CD14-positive monocyte (primary cell): ENCODE measurements at regions not wholly inside any gene's neighbourhood (a gene's known extent, or its start where the extent isn't known, plus 50 kb on each side); places are given as distances from the start of the nearest gene placed in this dataset.

ENCODE experiments used
- DNase-seq, 3 donors: peaks; one replicate each; pipeline ENCODE4 v3.0.0-alpha.2; 2011 to 2022
- H2AFZ ChIP-seq: 2 replicates; pipeline ENCODE4 v1.6.0; 2012; ENCODE audit warnings: mild to moderate bottlenecking, low read depth, low read length, inconsistent platforms; ENCODE audit not compliant: insufficient read depth, poor library complexity, severe bottlenecking
- H3K27ac ChIP-seq, 2 donors: 1 replicate in 1 of 2; 2 replicates in 1 of 2; pipeline ENCODE4 v1.5.1; 2012 to 2013; ENCODE audit warnings: low read length in 2 of 2, control low read depth in 1 of 2, inconsistent platforms in 1 of 2, low read depth in 1 of 2, mild to moderate bottlenecking in 1 of 2
- H3K27me3 ChIP-seq, 2 donors: one replicate each; pipeline versions ENCODE4 v1.6.0 to v1.6.1; 2011 to 2013; ENCODE audit warnings: low read length in 2 of 2; ENCODE audit not compliant: control insufficient read depth in 2 of 2, insufficient read depth in 2 of 2
- H3K36me3 ChIP-seq, 2 donors: replicated peaks in 1 of 2; 1 replicate in 1 of 2; 2 replicates in 1 of 2; pipeline versions ENCODE4 v1.5.1 to v1.6.1; 2012 to 2013; ENCODE audit warnings: low read length in 2 of 2, control low read depth in 1 of 2, inconsistent platforms in 1 of 2, mild to moderate bottlenecking in 1 of 2; ENCODE audit not compliant: insufficient read depth in 2 of 2, control insufficient read depth in 1 of 2
- H3K4me1 ChIP-seq, 2 donors: 1 replicate in 1 of 2; 2 replicates in 1 of 2; pipeline versions ENCODE4 v1.5.1 to v1.6.1; 2012 to 2013; ENCODE audit warnings: low read length in 2 of 2, control low read depth in 1 of 2, inconsistent platforms in 1 of 2, mild to moderate bottlenecking in 1 of 2, moderate library complexity in 1 of 2; ENCODE audit not compliant: insufficient read depth in 2 of 2, control insufficient read depth in 1 of 2
- H3K4me2 ChIP-seq: replicated peaks from 2 replicates; pipeline ENCODE3; 2012; ENCODE audit warnings: low read length, moderate library complexity, mild to moderate bottlenecking; ENCODE audit not compliant: poor library complexity, severe bottlenecking; ENCODE audit errors: extremely low read depth
- H3K4me3 ChIP-seq, 3 experiments: fragments of 200-600 bp in 1 of 3; sonication (generic) in 1 of 3; replicated peaks in 1 of 3; 1 replicate in 2 of 3; 2 replicates in 1 of 3; pipeline ENCODE4 v1.5.1; 2011 to 2013; ENCODE audit warnings: low read length in 3 of 3, mild to moderate bottlenecking in 3 of 3, control low read depth in 2 of 3, low read depth in 2 of 3, inconsistent platforms in 1 of 3, moderate library complexity in 1 of 3
- H3K79me2 ChIP-seq: 2 replicates; pipeline ENCODE4 v1.6.0; 2012; ENCODE audit warnings: mild to moderate bottlenecking, control low read depth, inconsistent platforms, low read length, moderate library complexity; ENCODE audit not compliant: insufficient read depth
- H3K9ac ChIP-seq: 2 replicates; pipeline ENCODE4 v1.6.0; 2017; ENCODE audit warnings: low read length, mild to moderate bottlenecking; ENCODE audit not compliant: insufficient read depth, poor library complexity, severe bottlenecking
- H3K9me3 ChIP-seq, 2 donors: replicated peaks in 1 of 2; 1 replicate in 1 of 2; 2 replicates in 1 of 2; pipeline versions ENCODE4 v1.5.1 to v1.6.1; 2012 to 2013; ENCODE audit warnings: low read length in 2 of 2, control low read depth in 1 of 2; ENCODE audit not compliant: control insufficient read depth in 1 of 2, insufficient read depth in 1 of 2
- H4K20me1 ChIP-seq: 2 replicates; pipeline ENCODE4 v1.6.0; 2012; ENCODE audit warnings: mild to moderate bottlenecking, low read length, control low read depth, moderate library complexity; ENCODE audit not compliant: insufficient read depth
- H3K27ac Mint-ChIP-seq, 7 donors: one replicate each; pipeline ENCODE4 v1.8.0; 2020; ENCODE audit warnings: mild to moderate bottlenecking in 7 of 7, mixed read lengths in 7 of 7, moderate library complexity in 6 of 7, inconsistent platforms in 2 of 7
- H3K27me3 Mint-ChIP-seq, 3 donors: one replicate each; pipeline ENCODE4 v1.8.0; 2021 to 2022; ENCODE audit warnings: low read depth in 3 of 3, mild to moderate bottlenecking in 3 of 3, mixed read lengths in 3 of 3, moderate library complexity in 3 of 3, inconsistent platforms in 1 of 3
- H3K36me3 Mint-ChIP-seq, 2 donors: one replicate each; pipeline ENCODE4 v1.8.0; 2020; ENCODE audit warnings: mixed read lengths in 2 of 2, inconsistent platforms in 1 of 2, mild to moderate bottlenecking in 1 of 2
- H3K4me1 Mint-ChIP-seq: one replicate; pipeline ENCODE4 v1.8.0; 2020; ENCODE audit warnings: mild to moderate bottlenecking, mixed read lengths
- H3K4me3 Mint-ChIP-seq, 2 donors: one replicate each; pipeline ENCODE4 v1.8.0; 2020; ENCODE audit warnings: mild to moderate bottlenecking in 2 of 2, mixed read lengths in 2 of 2, moderate library complexity in 1 of 2
- H3K9me3 Mint-ChIP-seq, 7 donors: one replicate each; pipeline ENCODE4 v1.8.0; 2020 to 2022; ENCODE audit warnings: mixed read lengths in 7 of 7, mild to moderate bottlenecking in 6 of 7, moderate library complexity in 6 of 7, inconsistent platforms in 2 of 7
- CTCF ChIP-seq: fragments of 200-600 bp; IDR thresholded peaks from one replicate; pipeline ENCODE4 v1.8.0; 2022; ENCODE audit warnings: antibody characterized with exemption, mild to moderate bottlenecking
- WGBS: methylation state at CpG from one replicate; pipeline ENCODE4 v1.1.5; 2013; ENCODE audit warnings: missing lambda C conversion rate; ENCODE audit not compliant: insufficient coverage; 5-methylcytosine and 5-hydroxymethylcytosine counted together
- intact Hi-C, 2 donors: fragments of 100-400 bp; cut with micrococcal nuclease; formaldehyde crosslinking; loops; one replicate each; pipeline versions ENCODE4 v1.15.0 to v1.15.1; 2023

DNA sequence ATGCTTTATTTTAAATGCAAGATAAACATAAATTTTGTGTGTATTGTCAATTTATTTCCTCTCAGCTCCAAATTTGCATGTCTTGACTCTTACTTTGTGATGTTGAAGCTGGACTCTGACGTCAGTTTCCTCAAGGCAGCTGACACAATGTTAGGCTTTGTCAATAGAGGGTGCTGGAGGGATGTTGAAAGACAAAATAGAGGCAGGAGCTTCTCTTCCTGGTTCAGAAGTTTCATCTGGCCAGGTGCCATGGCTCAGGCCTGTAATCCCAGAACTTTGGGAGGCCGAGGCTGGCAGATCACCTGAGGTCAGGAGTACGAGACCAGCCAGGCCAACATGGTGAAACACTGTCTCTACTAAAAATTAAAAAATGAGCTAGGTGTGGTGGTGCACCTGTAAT, 408.6 kb downstream of the GBE1 start:
- Mint-ChIP-seq H3K9me3 (peaks cover 0 to 3% (median 0%) of the 10 kb centered on the region in 7 donors), H3K27me3 (no peaks in the 10 kb centered on the region)

DNA sequence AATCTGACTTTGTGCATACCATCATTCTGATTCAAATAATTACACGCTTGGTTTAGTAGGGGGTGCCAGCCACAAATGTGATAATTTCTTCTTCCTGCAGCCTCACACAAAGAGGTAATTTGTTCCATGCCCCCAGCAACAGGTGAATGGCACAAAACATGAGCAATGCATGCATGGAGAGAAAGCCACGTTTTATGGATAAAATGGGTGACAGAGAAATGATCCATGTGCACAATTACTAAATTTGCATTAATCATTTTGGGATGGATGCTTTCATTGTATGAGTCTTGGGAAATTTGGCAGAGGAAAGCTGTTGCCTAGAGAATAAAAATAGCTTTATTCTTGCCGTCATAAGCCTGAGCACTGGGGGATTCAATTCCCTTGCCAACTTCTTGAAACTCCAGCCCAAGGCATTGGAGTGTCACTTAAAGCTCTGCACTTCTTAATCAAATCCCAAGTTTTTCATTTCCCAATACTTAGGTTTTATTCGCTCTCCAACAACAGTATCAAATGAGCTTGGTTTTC, 411.6 kb downstream of the GBE1 start:
- intact Hi-C loops = no loop called here
- Histone ChIP-seq H3K4me2 (no peak overlapping the region), H2AFZ (no peak overlapping the region), H4K20me1 (no peaks in the 10 kb centered on the region), H3K4me1 (no peaks in the 10 kb centered on the region), H3K9me3 (no peaks in the 10 kb centered on the region), H3K27ac (no peak overlapping the region), H3K4me3 (no peak overlapping the region), H3K27me3 (no peaks in the 10 kb centered on the region), H3K79me2 (no peaks in the 10 kb centered on the region), H3K9ac (no peak overlapping the region), H3K36me3 (no peaks in the 10 kb centered on the region)
- Mint-ChIP-seq H3K27me3 (no peaks in the 10 kb centered on the region), H3K4me3 (no peak overlapping the region), H3K4me1 (no peaks in the 10 kb centered on the region), H3K36me3 (no peaks in the 10 kb centered on the region), H3K9me3 (peaks cover 0 to 6% (median 2%) of the 10 kb centered on the region in 7 donors), H3K27ac (no peak overlapping the region)
- TF ChIP-seq CTCF = no peak
- DNase-seq = no peak
- 88% methylated on average over 1 of the region's 4 CpGs for WGBS

More for the DNA sequence above, 408.6 kb downstream of the GBE1 start:
- H3K4me2 ChIP-seq = no peak overlapping the region
- Mint-ChIP-seq H3K4me1 (no peaks in the 10 kb centered on the region), H3K27ac (no peak overlapping the region), H3K4me3 (no peak overlapping the region), H3K36me3 (no peaks in the 10 kb centered on the region)
- H3K9ac ChIP-seq = no peak overlapping the region
- H3K27ac ChIP-seq = no peak overlapping the region
- no peak for TF ChIP-seq CTCF
- H2AFZ ChIP-seq = no peak overlapping the region
- no peak overlapping the region for H3K4me3 ChIP-seq
- H3K79me2 ChIP-seq = no peaks in the 10 kb centered on the region
- H3K27me3 ChIP-seq = no peaks in the 10 kb centered on the region
- 15% methylated on average over 2 of the region's 3 CpGs for WGBS
- H4K20me1 ChIP-seq = no peaks in the 10 kb centered on the region
- H3K4me1 ChIP-seq = no peaks in the 10 kb centered on the region
- no peak for DNase-seq
- no peaks in the 10 kb centered on the region for H3K9me3 ChIP-seq
- no peaks in the 10 kb centered on the region for H3K36me3 ChIP-seq
- intact Hi-C loops = no loop called here
